ENCODE measurements at regions not wholly inside any gene's neighbourhood (a gene's known extent, or its start where the extent isn't known, plus 50 kb on each side); places are given as distances from the start of the nearest gene placed in this dataset.

DNA sequence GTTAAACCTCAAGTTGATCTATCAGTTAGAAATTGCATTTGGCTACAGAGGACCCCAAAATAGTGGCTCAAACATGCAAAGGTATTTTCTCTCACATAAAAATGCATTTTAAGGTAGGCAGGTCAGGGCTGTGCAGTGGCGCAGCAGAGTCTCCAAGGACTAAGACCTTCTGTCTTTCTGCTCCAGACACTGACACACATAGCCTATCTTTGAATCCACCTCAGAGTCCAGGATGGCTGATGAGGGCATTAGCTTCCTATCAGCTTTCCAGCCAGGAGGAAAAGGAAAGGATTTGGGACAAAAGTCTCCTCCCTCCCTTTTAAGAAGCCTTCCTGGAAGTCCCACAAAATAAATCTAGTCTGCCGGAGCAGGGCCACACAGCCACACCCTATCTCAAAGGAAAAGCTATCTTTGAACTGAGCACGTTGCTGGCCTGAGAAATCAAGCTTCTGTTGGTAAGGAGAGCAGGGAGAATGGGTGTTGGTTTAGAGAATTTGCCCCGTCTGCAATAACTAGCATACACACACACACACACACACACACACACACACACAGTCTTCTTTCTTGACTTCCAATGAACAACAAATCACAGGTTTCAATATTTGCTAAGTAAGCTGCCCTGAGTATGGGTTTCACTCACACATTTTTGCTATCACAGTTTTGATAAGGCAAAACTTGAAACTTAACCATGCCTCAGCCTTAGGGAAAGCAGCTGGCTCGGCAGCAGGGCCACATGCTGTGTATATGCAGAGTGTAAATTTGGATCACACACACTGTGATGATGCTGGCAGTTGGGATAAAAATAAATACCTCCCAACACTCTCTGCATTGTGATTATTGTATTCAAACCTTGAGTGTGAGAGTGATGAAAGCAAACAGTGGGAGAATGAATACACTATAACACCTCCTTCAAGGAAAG, 116.6 kb upstream of the MAP3K1 start:
- TF ChIP-seq, protein P1, sequence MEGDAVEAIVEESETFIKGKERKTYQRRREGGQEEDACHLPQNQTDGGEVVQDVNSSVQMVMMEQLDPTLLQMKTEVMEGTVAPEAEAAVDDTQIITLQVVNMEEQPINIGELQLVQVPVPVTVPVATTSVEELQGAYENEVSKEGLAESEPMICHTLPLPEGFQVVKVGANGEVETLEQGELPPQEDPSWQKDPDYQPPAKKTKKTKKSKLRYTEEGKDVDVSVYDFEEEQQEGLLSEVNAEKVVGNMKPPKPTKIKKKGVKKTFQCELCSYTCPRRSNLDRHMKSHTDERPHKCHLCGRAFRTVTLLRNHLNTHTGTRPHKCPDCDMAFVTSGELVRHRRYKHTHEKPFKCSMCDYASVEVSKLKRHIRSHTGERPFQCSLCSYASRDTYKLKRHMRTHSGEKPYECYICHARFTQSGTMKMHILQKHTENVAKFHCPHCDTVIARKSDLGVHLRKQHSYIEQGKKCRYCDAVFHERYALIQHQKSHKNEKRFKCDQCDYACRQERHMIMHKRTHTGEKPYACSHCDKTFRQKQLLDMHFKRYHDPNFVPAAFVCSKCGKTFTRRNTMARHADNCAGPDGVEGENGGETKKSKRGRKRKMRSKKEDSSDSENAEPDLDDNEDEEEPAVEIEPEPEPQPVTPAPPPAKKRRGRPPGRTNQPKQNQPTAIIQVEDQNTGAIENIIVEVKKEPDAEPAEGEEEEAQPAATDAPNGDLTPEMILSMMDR (conservative IDR thresholded peaks at IDR 0.05; ENCODE audit: low read length): no peak
- H3K4me3 ChIP-seq (ENCODE audit: low read length): no peak overlapping the region
- no peak for DNase-seq (ENCODE audit: low read depth)

DNA sequence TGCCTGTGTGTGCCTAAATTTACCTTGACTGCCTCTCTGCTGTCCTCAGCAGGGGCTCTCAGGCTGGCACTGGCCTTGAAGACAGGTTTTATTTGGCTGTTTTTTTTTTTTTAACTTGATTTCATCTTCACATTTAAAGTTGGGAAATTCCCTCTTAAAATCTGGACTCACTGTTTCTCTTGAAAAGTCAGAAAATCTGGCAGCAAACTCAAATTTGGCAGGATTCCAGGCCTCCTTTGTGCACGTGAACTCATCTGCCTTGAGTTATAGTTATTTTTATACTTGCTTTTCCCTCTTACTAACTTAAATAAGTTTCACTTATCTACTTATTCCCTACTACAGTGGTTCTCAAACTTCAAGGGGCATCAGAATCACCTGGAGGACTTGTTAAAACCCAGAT, 118.4 kb upstream of the MAP3K1 start:
- TF ChIP-seq, protein P1 (conservative IDR thresholded peaks at IDR 0.05; ENCODE audit: low read length): no peak
- DNase-seq (ENCODE audit: low read depth): peak; percentile 38
- no peak overlapping the region for H3K4me3 ChIP-seq (ENCODE audit: low read length)

DNA sequence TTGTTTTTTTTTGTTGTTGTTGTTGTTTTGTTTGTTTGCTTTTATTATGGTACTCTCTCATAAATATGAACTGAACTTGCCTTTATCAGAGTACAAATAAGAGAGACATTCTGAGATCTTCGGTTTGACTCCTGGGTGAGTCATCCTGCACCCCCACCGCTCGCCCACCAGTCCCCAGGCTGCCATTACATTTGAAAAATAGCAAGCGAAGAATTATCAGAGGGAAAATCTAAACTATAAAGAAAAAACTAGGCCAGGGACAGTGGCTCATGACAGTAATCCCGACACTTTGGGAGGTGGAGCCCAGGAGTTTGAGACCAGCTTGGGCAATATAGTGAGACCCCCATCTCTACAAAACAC, 122.1 kb upstream of the MAP3K1 start:
- no peak overlapping the region for H3K4me3 ChIP-seq (ENCODE audit: low read length)
- TF ChIP-seq, protein P1 (conservative IDR thresholded peaks at IDR 0.05; ENCODE audit: low read length): no peak
- DNase-seq (ENCODE audit: low read depth): no peak

DNA sequence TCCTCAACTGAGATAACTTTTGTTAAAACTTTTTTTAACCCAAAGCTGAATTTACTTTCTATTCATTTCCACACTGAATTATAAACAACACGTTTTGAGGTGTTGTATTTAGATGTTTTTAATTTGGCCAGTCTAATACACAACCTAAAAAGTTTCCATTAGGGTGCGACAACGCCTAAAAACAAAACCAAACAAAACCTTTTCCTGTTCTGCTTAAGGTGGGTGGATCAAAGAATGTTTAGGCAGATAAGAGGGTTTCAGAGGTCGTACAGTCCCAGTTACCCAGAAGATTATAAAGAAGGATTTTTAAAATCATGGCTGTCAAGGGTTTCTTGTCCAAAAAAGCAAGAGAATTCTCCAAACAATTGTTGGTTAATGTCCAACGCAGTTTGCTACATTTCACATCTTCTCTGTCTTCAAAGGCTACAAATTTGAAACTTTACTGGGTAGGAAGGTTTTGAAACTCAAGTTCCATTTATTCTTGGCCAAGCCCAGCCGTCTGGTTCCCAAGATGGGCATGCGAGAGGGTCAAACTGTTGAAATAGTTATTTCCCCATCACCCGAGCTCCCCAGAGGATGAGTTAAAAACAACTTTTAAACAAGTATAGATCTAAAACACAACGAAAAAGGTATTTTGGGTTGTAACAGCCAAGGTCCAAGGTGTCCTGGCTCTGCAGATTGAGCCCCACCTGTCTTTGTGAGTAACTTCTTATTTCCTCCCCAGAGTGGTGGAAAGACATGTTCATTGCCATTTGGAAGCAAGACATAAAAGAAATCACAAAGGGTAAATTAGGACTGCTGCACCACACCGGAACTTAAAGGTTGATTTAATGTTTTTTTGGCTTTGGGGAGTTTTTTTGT, 122.8 kb upstream of the MAP3K1 start:
- no peak overlapping the region for H3K4me3 ChIP-seq (ENCODE audit: low read length)
- DNase-seq (ENCODE audit: low read depth): no peak
- TF ChIP-seq, protein P1 (conservative IDR thresholded peaks at IDR 0.05; ENCODE audit: low read length): no peak

DNA sequence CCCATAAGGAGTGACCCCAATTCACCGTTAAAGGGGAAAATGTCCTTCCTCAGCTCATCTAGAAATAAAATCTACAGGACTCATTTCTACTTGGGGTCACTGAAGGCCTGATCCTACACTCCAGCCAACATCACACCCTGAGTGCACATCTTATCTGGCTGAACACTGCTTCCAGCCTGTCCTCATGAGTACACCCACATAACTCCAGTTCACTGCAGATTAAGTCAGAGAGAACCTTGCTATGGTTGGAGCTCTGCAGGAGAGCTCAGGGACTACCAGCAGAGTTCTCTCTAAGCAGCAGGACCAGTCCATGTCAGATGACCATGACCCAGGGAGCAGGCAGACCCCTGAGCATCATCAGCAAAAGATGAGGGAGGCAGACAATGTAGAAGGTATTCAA, 126.9 kb upstream of the MAP3K1 start:
- TF ChIP-seq, protein P1 (conservative IDR thresholded peaks at IDR 0.05; ENCODE audit: low read length): no peak

DNA sequence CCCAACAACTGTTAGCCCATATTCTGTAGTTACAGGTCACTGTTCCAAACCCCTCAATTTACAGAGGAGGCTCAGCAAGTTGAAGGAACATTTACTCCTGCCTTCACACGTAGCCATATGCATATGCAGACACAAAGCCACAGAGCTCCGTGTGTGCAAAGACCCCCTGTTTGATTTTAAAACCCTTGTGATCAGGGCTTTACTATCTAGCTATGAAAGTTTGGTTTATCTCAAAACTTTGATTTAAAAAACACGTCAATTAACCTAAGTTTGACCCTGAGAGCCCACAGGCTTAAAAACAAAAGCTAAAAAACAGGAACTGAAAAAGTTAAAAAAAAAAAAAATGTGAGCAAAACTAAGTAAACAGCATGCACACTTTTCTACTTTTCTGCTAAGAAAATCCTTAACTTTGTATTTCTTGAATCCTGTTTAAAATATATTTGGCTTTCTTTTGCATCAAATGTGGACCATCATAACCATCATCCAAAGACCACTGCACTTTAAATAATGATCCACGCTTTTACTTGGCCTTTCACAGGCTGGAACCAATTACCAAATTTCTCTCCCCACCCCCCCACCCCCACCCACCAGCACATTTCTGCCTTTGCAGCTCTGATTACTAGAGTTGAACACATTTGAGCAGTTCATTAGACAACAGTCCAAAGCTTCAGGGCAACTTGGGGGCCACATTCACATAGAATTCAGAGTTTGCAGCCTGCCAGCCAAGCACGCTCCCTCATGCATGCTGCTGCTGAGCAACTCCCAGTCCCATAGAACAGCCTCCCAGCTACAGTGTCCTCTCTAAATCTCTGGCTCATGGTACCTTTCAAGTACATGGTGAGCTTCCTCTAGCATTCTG, 128.8 kb upstream of the MAP3K1 start:
- TF ChIP-seq, protein P1 (conservative IDR thresholded peaks at IDR 0.05; ENCODE audit: low read length): no peak
- DNase-seq (ENCODE audit: low read depth): no peak
- H3K4me3 ChIP-seq (ENCODE audit: low read length): no peak overlapping the region

More for the DNA sequence above, 126.9 kb upstream of the MAP3K1 start:
- H3K4me3 ChIP-seq (ENCODE audit: low read length): no peak overlapping the region
- no peak for DNase-seq (ENCODE audit: low read depth)
